ENCODE measurements at regions not wholly inside any gene's neighbourhood (a gene's known extent, or its start where the extent isn't known, plus 50 kb on each side); places are given as distances from the start of the nearest gene placed in this dataset.

GRCh38 chr9:16131264-16131663 lies 578.4 kb downstream of the CCDC171 start:
- no peak for TF ChIP-seq CTCF (IDR thresholded peaks at IDR 0.05)
- no peak overlapping the region for H3K4me3 ChIP-seq
- DNase-seq (no peak), ATAC-seq (no peak)
- H3K4me1 ChIP-seq (ENCODE audit: low read depth), result no peaks in the 10 kb centered on the region
- intact Hi-C loops (cut with DNase I, micrococcal nuclease), result loop anchor here in 1 of 2 donors (5.0 kb wide), 1 partner anchor 259 kb away; no protein-coding TSS in a partner anchor
- H3K9me3 ChIP-seq, result no peaks in the 10 kb centered on the region
- H3K36me3 ChIP-seq (ENCODE audit: low read depth), result no peaks in the 10 kb centered on the region

- H3K4me3 ChIP-seq, result no peak overlapping the region
- intact Hi-C loops (cut with DNase I, micrococcal nuclease), result loop anchor here in 1 of 2 donors (5.0 kb wide), 1 partner anchor 260 kb away; no protein-coding TSS in a partner anchor
- TF ChIP-seq CTCF (IDR thresholded peaks at IDR 0.05), result no peak
- H3K36me3 ChIP-seq (ENCODE audit: low read depth), result no peaks in the 10 kb centered on the region
- ATAC-seq (no peak), DNase-seq (no peak)
- no peaks in the 10 kb centered on the region for H3K4me1 ChIP-seq (ENCODE audit: low read depth)
- H3K9me3 ChIP-seq, result no peaks in the 10 kb centered on the region
Observed at GRCh38 chr9:16132513-16132912, 579.7 kb downstream of the CCDC171 start.

GRCh38 chr9:16133032-16133431 lies 580.2 kb downstream of the CCDC171 start:
- H3K4me1 ChIP-seq (ENCODE audit: low read depth), result no peaks in the 10 kb centered on the region
- no peak overlapping the region for H3K4me3 ChIP-seq
- no peak for TF ChIP-seq CTCF (IDR thresholded peaks at IDR 0.05)
- H3K9me3 ChIP-seq, result no peaks in the 10 kb centered on the region
- intact Hi-C loops (cut with DNase I, micrococcal nuclease), result loop anchor here in 1 of 2 donors (5.0 kb wide), 1 partner anchor 261 kb away; no protein-coding TSS in a partner anchor
- H3K36me3 ChIP-seq (ENCODE audit: low read depth), result no peaks in the 10 kb centered on the region
- DNase-seq (no peak), ATAC-seq (peak; percentile 69)

- Histone ChIP-seq H3K4me1 (ENCODE audit: low read depth) (no peaks in the 10 kb centered on the region), H3K36me3 (ENCODE audit: low read depth) (no peaks in the 10 kb centered on the region), H3K9me3 (no peaks in the 10 kb centered on the region), H3K4me3 (no peak overlapping the region)
- intact Hi-C loops (cut with DNase I, micrococcal nuclease), result loop anchor here in 1 of 2 donors (5.0 kb wide), 1 partner anchor 261 kb away; no protein-coding TSS in a partner anchor
- no peak for TF ChIP-seq CTCF (IDR thresholded peaks at IDR 0.05)
- DNase-seq (peak in 2 of 3 donors; percentile 46 to 53), ATAC-seq (peak; percentile 87)
Observed at GRCh38 chr9:16133556-16134227, 580.8 kb downstream of the CCDC171 start.

GRCh38 chr9:16134351-16134750 lies 581.5 kb downstream of the CCDC171 start:
- Histone ChIP-seq H3K4me3 (no peak overlapping the region), H3K4me1 (ENCODE audit: low read depth) (no peaks in the 10 kb centered on the region), H3K36me3 (ENCODE audit: low read depth) (no peaks in the 10 kb centered on the region), H3K9me3 (no peaks in the 10 kb centered on the region)
- intact Hi-C loops (cut with DNase I, micrococcal nuclease), result loop anchor here in 1 of 2 donors (5.0 kb wide), 1 partner anchor 262 kb away; no protein-coding TSS in a partner anchor
- ATAC-seq (no peak), DNase-seq (no peak)
- TF ChIP-seq CTCF (IDR thresholded peaks at IDR 0.05), result no peak

Data from mucosa of descending colon (tissue), 3 donors.